GM21526 (cell line): ENCODE measurements at regions not wholly inside any gene's neighbourhood (a gene's known extent, or its start where the extent isn't known, plus 50 kb on each side); places are given as distances from the start of the nearest gene placed in this dataset.

Experiments used
- ATAC-seq: cut with Tn5 transposase; IDR thresholded peaks from one replicate; pipeline ENCODE4 v1.9.1; 2021; ENCODE audit warnings: moderate library complexity; ENCODE audit not compliant: unreplicated experiment, low FRiP score

GRCh38 chr2:121165038-121165542 lies 119.9 kb downstream of the TFCP2L1 start:
- no peak for ATAC-seq
